ENCODE measurements at regions not wholly inside any gene's neighbourhood (a gene's known extent, or its start where the extent isn't known, plus 50 kb on each side); places are given as distances from the start of the nearest gene placed in this dataset.
"Not testable (repeated sequence)": the region's sequence is repeated elsewhere in the genome, so short reads cannot be mapped to it uniquely, and the experiment has no call there.

GRCh38 chr11:71098776-71099175, 153.6 kb downstream of the SHANK2 start:
- no peak for DNase-seq

GRCh38 chr11:71097506-71098240, 154.7 kb downstream of the SHANK2 start:
- DNase-seq: no peak

GRCh38 chr11:71096751-71097388, 155.5 kb downstream of the SHANK2 start:
- DNase-seq: no peak

- DNase-seq: no peak
Observed at GRCh38 chr11:71095294-71095850, 157.0 kb downstream of the SHANK2 start.

- DNase-seq: no peak
Observed at GRCh38 chr11:71094296-71095077, 157.9 kb downstream of the SHANK2 start.

GRCh38 chr11:71093783-71094182, 158.6 kb downstream of the SHANK2 start:
- DNase-seq: no peak

- no peak for DNase-seq
Observed at GRCh38 chr11:71091506-71092265, 160.7 kb downstream of the SHANK2 start.

GRCh38 chr11:71089571-71089970, 162.8 kb downstream of the SHANK2 start:
- no peak for DNase-seq

GRCh38 chr11:71088314-71089215, 163.8 kb downstream of the SHANK2 start:
- not testable (repeated sequence) for DNase-seq

- peak; percentile 26 for DNase-seq
Observed at GRCh38 chr11:71086687-71087258, 165.6 kb downstream of the SHANK2 start.

- no peak for DNase-seq
Observed at GRCh38 chr11:71084306-71085012, 167.9 kb downstream of the SHANK2 start.

GRCh38 chr11:71083105-71083504, 169.3 kb downstream of the SHANK2 start:
- DNase-seq: no peak

- no peak for DNase-seq
Observed at GRCh38 chr11:71082454-71082853, 169.9 kb downstream of the SHANK2 start.

GRCh38 chr11:71081704-71082230, 170.6 kb downstream of the SHANK2 start:
- no peak for DNase-seq

GRCh38 chr11:71080239-71081097, 171.9 kb downstream of the SHANK2 start:
- peak; percentile 49 for DNase-seq

- DNase-seq: no peak
Observed at GRCh38 chr11:71079795-71080194, 172.6 kb downstream of the SHANK2 start.

GRCh38 chr11:71078482-71078881, 173.9 kb downstream of the SHANK2 start:
- no peak for DNase-seq
